NCI-H1436 treated with DMSO at 0.1 percent for 48 hours (cell line): ENCODE measurements at regions not wholly inside any gene's neighbourhood (a gene's known extent, or its start where the extent isn't known, plus 50 kb on each side); places are given as distances from the start of the nearest gene placed in this dataset.

Source experiments
- DNase-seq: peaks from one replicate; lab custom pipeline; 2025; lab: John Stamatoyannopoulos, UW

- DNase-seq, result no peak
Observed at GRCh38 chr10:131561897-131562296, 250.4 kb upstream of the TCERG1L start.

GRCh38 chr10:131563411-131563810, 251.9 kb upstream of the TCERG1L start:
- no peak for DNase-seq

GRCh38 chr10:131567279-131568162, 256.0 kb upstream of the TCERG1L start:
- no peak for DNase-seq

DNA sequence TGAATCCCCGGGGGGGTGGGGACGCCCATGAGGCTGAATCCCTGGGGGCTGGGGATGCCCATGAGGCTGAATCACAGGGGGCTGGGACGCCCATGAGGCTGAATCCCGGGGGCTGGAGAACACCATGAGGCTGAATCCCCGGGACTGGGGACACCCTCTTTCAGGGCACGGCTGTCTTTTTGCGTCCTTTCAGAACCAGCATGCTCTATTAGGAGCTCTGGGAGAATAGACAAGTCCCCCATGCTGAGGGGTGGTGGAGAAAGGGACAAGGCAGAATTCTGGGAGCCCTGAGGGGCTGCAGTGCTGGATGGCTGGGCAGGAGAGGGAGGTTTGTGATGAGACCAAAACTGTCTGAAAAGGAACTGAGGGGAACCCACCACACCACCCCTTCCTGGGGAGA, 257.3 kb upstream of the TCERG1L start:
- no peak for DNase-seq

- no peak for DNase-seq
Observed at GRCh38 chr10:131569851-131570715, 258.6 kb upstream of the TCERG1L start.

- no peak for DNase-seq
Observed at GRCh38 chr10:131570716-131571307, 259.3 kb upstream of the TCERG1L start.

GRCh38 chr10:131571346-131571745, 259.8 kb upstream of the TCERG1L start:
- no peak for DNase-seq

DNA sequence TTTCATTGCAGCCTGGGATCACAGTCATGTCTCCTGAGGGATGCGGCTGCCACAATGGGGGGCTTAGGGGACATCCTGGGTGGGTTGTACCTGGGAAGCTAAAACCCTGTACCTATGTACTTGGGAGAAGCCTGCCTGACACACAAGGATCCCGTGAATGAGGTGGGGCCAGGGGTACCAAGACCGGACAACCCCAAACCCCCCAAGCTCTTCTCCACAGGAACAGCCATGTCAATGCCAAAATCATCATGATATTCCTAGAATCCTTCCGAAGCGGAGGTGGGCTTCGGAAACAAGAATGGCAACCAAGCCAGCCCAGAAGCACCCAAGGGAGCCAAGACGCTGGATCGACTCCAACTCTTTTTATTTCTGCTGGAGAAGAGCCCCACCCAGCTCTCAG, 260.3 kb upstream of the TCERG1L start:
- no peak for DNase-seq

DNA sequence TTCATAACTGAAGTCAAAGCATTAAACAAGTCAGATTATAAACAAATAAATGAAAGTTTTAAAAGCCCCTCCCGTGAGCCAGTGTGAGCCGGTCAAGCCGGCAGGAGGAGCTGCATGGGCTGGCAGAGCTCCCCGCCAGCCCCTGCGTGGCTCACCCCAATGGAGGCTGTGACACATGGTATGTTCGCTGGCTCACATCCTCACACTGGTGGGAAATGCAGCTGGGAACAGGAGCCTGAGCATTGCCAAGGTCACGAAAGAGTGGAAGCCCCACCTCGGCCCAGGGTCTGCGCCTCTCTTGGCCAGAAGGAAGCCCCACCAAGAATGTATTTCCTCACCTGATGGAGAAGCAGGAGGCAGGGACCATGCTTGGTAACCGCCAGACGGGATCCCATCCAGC, 261.7 kb upstream of the TCERG1L start:
- no peak for DNase-seq

GRCh38 chr10:131573707-131574106, 262.2 kb upstream of the TCERG1L start:
- no peak for DNase-seq

DNA sequence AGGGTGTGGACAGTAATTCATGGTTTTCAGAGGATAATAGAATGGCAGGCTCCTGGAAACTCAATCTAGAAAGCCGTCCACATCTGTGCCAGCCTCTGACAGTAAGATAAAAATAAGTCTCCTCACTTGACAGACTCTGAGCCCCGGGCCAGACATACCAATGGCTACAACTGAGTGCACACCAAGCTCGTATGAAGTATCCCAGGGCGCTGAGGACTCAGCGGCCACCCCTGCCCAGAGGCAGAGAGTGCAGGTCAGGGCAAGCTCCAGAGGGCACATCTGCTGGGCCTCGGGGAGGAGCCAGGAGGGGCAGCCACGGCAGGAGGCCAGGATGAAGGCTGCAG, 262.8 kb upstream of the TCERG1L start:
- DNase-seq, result no peak

GRCh38 chr10:131574707-131575430, 263.3 kb upstream of the TCERG1L start:
- DNase-seq, result no peak

DNA sequence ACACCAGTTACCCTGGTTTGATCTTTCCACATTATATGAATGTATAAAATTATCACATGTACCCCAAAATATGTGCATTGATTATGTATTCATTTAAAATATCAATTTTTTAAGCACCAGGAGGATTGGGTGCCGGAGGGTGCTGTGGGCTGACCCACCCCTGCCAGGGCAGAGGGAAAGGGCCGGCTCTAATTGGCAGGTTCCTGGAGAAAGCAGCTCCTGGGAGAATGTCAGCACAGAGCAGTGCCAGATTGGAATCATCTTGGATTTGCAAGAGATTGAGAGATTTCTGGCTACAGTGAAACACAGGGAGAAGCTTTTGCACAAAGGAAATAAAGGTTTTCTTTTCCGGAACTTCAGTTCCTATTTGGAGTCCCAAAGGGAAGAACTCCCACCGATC, 264.4 kb upstream of the TCERG1L start:
- no peak for DNase-seq

DNA sequence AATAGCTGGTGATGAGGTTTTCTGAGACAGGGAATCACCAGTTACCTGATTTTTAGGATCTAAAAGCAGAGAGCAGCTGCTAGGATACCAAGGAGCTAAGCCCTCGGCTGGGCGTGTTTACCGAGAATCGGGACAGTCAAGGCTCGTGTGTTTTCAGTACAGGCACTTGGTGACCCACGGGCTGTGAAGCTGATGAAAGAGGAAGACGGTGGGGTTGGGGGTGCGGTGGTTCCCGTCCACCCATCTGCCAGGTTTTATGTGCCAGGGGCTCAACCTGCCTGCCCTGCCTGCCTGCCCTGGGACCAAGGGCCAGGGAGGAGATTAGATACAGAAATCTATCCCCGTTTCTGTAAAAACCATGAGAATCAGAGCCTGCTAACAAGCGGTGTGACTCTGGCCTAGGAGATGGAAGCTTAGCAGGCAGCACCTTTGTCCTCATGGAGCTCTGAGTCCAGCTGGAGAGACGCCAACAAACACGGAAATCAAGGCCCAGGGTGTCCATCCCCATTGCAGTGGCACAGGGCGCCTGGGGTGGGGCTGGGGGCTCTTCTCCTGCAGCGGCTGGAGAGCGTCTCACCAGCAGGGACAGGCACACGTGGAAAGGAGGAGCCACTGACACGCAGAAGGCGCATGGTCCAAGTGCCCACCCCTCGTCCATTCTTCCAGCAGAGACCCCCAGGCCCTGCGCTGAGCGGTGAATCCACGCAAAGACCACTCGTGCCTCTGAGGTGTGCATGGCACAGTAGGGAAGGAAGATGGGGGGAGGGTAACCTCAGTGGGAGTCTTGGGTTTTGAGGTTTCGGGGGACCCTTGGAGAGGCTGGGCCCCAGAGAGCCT, 265.0 kb upstream of the TCERG1L start:
- no peak for DNase-seq

DNA sequence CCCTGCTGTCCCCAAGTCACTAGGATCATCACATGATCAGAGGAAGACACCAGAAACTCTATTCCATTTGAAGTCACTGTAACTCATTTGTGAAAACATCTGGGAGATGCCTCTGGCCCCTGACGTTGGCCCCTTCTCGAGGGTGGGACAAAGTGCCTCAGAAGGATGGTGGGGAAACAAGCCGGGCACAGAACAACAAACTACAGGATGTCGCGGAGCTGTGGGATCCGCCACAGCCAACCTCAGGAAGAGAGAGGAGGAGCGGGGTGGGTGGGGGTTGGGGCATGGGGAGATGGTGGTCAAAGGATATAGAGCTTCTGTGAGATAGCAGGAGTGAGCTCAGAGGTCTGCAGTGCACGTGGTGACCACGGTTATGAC, 265.6 kb upstream of the TCERG1L start:
- DNase-seq, result no peak

GRCh38 chr10:131577786-131578471, 266.4 kb upstream of the TCERG1L start:
- DNase-seq, result no peak

DNA sequence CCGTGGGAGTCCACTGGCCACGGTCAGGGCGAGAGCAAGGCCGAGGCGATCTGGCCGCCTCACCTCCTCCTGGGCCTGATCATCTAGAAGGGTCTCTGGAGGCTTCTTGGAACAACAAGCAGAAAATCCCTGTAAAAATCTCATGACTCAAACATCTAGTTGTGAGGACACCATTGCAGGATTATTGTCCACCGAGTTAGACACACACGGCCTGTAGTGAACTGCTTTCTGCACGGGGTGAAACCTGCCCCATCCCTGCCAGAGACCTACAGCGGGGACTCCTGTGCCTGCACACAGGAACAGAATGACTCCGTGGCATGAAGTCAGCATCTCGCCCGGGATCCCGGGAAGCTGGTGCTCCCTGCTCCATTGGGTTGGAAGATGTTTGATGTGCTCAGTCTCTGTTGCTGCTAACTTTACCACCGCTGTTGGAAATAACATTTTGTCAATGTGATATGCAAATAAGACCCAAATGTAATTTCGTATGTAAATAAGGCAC, 267.0 kb upstream of the TCERG1L start:
- DNase-seq, result no peak

DNA sequence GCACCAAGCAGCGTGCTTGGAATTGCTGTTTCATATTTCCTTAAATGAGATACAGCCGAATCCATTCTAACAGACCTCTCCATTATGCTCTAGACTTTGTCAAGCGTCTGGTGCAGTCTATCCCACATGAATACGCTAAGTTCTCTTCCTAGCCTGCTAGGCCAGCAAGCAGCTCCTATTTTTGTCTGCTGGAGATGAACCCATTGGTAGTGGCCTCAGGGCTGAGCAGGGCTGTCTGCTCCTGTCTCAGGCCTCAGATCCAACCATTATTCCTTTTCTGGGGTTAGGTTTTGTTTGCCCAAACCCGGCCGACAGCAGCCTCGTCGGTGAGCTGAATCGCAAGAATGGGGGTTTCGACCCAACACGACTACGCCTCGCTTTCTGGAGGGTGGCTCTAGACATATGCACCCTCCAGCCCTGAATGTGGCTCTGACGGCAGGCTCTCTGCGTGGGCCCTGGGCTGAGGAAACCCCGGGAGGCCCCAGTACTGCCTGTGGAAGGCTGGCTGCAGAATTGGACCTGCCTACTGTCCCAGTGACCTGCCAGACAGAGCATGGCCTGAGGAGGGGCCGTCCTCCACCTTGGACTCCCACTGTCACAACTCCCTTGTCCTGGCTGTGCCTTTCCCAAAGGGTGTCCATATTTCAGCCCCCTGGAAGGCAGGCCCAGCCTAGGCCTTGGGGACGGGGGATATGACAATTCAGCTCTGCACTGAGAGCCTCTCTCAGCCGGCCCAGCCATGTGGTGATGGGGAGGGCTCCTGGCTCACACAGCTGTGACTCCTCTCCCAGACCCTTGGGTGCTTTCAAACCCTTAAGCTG, 267.9 kb upstream of the TCERG1L start:
- DNase-seq, result no peak

GRCh38 chr10:131580076-131580652, 268.6 kb upstream of the TCERG1L start:
- DNase-seq, result no peak
